ENCODE measurements at regions not wholly inside any gene's neighbourhood (a gene's known extent, or its start where the extent isn't known, plus 50 kb on each side); places are given as distances from the start of the nearest gene placed in this dataset.

DNA sequence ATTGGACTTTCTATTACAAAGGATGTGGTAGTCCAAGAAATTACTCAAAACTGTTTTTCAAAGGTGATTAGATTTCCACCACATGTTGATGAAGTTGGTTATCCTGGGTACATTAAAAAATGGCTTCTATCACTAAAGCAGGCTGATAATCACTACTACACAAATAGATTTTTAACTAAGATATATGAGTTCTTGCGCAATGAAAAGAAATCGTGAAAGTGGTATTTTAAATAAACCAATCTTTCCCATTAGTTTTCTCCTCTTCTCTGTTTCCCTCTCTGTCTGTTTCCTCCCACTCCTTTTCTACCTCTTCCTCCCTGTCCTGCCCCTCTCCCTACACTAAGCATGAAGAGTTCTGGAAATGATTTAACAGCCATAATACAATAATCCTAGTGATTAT, 487.9 kb upstream of the CITED2 start:
- Histone ChIP-seq H3K27ac (no peak overlapping the region), H3K4me3 (no peak overlapping the region), H3K36me3 (ENCODE audit: low read depth, missing control alignments) (no peaks in the 10 kb centered on the region), H3K9me3 (no peaks in the 10 kb centered on the region), H3K4me1 (no peaks in the 10 kb centered on the region), H3K27me3 (no peaks in the 10 kb centered on the region)
- intact Hi-C loops (cut with DNase I; ENCODE audit: low total_unique reads), result no loop called here
- WGBS, 2 donors, result 77 to 81% methylated on average over 2 of the region's 2 CpGs
- TF ChIP-seq POLR2A (IDR thresholded peaks at IDR 0.05), result no peak
- TF ChIP-seq, protein P1, sequence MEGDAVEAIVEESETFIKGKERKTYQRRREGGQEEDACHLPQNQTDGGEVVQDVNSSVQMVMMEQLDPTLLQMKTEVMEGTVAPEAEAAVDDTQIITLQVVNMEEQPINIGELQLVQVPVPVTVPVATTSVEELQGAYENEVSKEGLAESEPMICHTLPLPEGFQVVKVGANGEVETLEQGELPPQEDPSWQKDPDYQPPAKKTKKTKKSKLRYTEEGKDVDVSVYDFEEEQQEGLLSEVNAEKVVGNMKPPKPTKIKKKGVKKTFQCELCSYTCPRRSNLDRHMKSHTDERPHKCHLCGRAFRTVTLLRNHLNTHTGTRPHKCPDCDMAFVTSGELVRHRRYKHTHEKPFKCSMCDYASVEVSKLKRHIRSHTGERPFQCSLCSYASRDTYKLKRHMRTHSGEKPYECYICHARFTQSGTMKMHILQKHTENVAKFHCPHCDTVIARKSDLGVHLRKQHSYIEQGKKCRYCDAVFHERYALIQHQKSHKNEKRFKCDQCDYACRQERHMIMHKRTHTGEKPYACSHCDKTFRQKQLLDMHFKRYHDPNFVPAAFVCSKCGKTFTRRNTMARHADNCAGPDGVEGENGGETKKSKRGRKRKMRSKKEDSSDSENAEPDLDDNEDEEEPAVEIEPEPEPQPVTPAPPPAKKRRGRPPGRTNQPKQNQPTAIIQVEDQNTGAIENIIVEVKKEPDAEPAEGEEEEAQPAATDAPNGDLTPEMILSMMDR (IDR thresholded peaks at IDR 0.05), result no peak
- no peak for DNase-seq

DNA sequence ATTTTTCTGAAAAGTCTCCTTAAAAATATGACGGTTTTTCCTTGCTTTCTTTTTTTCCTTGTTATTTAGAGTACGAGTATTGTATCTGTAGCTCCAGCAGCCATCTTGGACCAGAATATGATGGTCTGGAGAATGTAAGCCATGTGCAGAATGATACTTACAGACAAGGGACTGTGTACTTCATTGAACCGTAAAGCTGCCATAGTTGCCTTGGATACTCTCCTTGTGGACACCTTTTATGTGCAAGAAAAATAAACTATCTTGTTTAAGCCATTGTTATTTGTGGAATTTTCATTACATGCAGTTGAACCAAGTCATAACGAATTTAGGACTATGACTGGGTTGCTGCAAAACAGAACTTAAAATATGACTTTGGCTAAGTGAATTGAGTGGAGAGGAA, 485.8 kb upstream of the CITED2 start:
- Histone ChIP-seq H3K36me3 (ENCODE audit: low read depth, missing control alignments) (no peaks in the 10 kb centered on the region), H3K4me1 (no peaks in the 10 kb centered on the region), H3K9me3 (no peaks in the 10 kb centered on the region), H3K27ac (no peak overlapping the region), H3K4me3 (no peak overlapping the region), H3K27me3 (no peaks in the 10 kb centered on the region)
- 88 to 91% methylated on average over 4 of the region's 4 CpGs for WGBS, 2 donors
- no peak for DNase-seq
- TF ChIP-seq, protein P1 (IDR thresholded peaks at IDR 0.05), result no peak
- TF ChIP-seq POLR2A (IDR thresholded peaks at IDR 0.05), result no peak
- intact Hi-C loops (cut with DNase I; ENCODE audit: low total_unique reads), result no loop called here

DNA sequence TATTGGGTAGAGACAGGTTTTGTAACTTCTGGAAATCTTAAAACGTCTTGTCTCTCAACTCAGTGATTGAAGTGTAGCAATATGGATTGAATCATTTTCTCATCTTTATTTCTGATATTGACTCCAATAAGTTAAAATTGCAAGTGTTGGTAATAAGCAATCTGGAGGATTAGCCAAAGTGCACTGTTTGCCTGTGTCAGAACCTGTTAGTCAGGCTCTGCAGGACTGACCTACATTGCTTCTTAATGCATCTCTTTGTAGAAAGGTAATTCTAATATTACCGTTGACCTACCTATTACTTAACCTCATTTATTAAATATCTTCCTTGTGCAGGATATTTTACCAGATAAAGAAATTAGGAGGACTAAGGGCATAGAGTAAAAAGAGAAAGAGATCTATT, 484.0 kb upstream of the CITED2 start:
- intact Hi-C loops (cut with DNase I; ENCODE audit: low total_unique reads), result no loop called here
- Histone ChIP-seq H3K4me3 (no peak overlapping the region), H3K36me3 (ENCODE audit: low read depth, missing control alignments) (no peaks in the 10 kb centered on the region), H3K4me1 (no peaks in the 10 kb centered on the region), H3K9me3 (no peaks in the 10 kb centered on the region), H3K27me3 (no peaks in the 10 kb centered on the region), H3K27ac (no peak overlapping the region)
- DNase-seq, result no peak
- 82 to 87% methylated on average over 2 of the region's 2 CpGs for WGBS, 2 donors
- no peak for TF ChIP-seq POLR2A (IDR thresholded peaks at IDR 0.05)
- TF ChIP-seq, protein P1 (IDR thresholded peaks at IDR 0.05), result no peak

DNA sequence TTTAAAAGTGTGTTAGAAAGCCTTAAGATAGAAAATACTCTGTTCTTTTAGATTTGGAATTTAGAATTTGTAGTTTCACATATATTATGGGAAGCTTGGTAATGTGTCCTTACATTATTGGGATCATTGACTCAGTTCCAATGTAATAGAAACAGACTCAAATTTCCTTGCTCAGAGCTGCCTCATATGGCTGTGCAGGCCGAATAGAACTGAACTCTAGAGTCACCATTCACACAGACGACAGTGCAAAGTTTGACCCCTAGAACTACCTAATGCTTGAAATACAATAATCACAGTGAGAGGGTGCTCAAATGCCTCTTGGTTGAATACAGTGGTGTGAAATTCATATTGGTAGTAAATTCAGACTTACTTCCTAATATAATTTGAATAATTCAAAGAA, 482.7 kb upstream of the CITED2 start:
- intact Hi-C loops (cut with DNase I; ENCODE audit: low total_unique reads), result no loop called here
- no peak overlapping the region for H3K4me3 ChIP-seq
- 69% methylated on average over 2 of the region's 2 CpGs for WGBS, 2 donors
- TF ChIP-seq POLR2A (IDR thresholded peaks at IDR 0.05), result no peak
- TF ChIP-seq, protein P1 (IDR thresholded peaks at IDR 0.05), result no peak
- no peak for DNase-seq
- no peaks in the 10 kb centered on the region for H3K36me3 ChIP-seq (ENCODE audit: low read depth, missing control alignments)
- no peaks in the 10 kb centered on the region for H3K9me3 ChIP-seq
- H3K27me3 ChIP-seq, result no peaks in the 10 kb centered on the region
- no peaks in the 10 kb centered on the region for H3K4me1 ChIP-seq
- H3K27ac ChIP-seq, result no peak overlapping the region

DNA sequence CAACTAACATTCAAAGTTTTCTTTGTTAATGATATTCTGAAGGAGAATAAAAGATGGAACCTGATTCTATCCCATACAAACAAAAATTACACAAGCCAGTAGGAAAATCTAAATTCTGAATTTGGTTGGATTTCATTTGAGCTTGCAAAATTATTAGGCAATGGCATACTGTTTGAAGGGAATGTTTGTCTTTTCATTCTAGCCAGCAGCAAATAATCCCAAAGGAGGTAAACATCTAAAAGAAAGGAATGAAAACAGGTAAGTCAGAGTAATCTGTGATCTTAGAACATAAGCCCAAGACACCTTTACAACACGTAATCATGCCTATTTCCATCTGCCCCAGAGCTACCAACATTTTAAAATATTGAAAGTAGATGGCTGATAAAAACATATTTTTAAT, 482.1 kb upstream of the CITED2 start:
- TF ChIP-seq, protein P1 (IDR thresholded peaks at IDR 0.05), result no peak
- no peak for TF ChIP-seq POLR2A (IDR thresholded peaks at IDR 0.05)
- H3K27ac ChIP-seq, result no peak overlapping the region
- no peaks in the 10 kb centered on the region for H3K9me3 ChIP-seq
- intact Hi-C loops (cut with DNase I; ENCODE audit: low total_unique reads), result no loop called here
- H3K4me1 ChIP-seq, result no peaks in the 10 kb centered on the region
- H3K36me3 ChIP-seq (ENCODE audit: low read depth, missing control alignments), result no peaks in the 10 kb centered on the region
- WGBS, 2 donors, result 88 to 100% methylated on average over 1 of the region's 1 CpG
- DNase-seq, result no peak
- H3K27me3 ChIP-seq, result no peaks in the 10 kb centered on the region
- no peak overlapping the region for H3K4me3 ChIP-seq
